Endodermal cell (in vitro differentiated cells): ENCODE measurements at regions not wholly inside any gene's neighbourhood (a gene's known extent, or its start where the extent isn't known, plus 50 kb on each side); places are given as distances from the start of the nearest gene placed in this dataset.

Experiments used
- DNase-seq: peaks from one replicate; pipeline ENCODE4 v3.0.0-alpha.2; 2017
- H3K27ac ChIP-seq: 2 replicates; pipeline ENCODE4 v1.5.1; 2013; ENCODE audit warnings: mild to moderate bottlenecking, low read depth, low read length, moderate library complexity
- H3K27me3 ChIP-seq: 2 replicates; pipeline ENCODE4 v1.6.1; 2013; ENCODE audit warnings: mild to moderate bottlenecking, low read length, moderate library complexity; ENCODE audit not compliant: insufficient read depth, control insufficient read depth, poor library complexity, severe bottlenecking
- H3K36me3 ChIP-seq: 2 replicates; pipeline ENCODE4 v1.7.0; 2013; ENCODE audit warnings: mild to moderate bottlenecking, low read length, moderate library complexity; ENCODE audit not compliant: control insufficient read depth, insufficient read depth
- H3K4me1 ChIP-seq: one replicate; pipeline ENCODE4 v1.7.0; 2013; ENCODE audit warnings: low read length; ENCODE audit not compliant: control insufficient read depth, insufficient read depth
- H3K4me3 ChIP-seq: 2 replicates; pipeline ENCODE4 v1.5.1; 2013; ENCODE audit warnings: mild to moderate bottlenecking, low read length, moderate library complexity
- H3K9ac ChIP-seq: 2 replicates; pipeline ENCODE4 v1.6.1; 2013; ENCODE audit warnings: mild to moderate bottlenecking, low read length, moderate library complexity; ENCODE audit not compliant: poor library complexity, severe bottlenecking; ENCODE audit errors: extremely low read depth
- H3K9me3 ChIP-seq: 2 replicates; pipeline ENCODE4 v1.6.1; 2013; ENCODE audit warnings: mild to moderate bottlenecking, low read length, moderate library complexity; ENCODE audit not compliant: control insufficient read depth
- H3K27ac Mint-ChIP-seq: 2 replicates; pipeline ENCODE4 v1.8.0; 2020; ENCODE audit warnings: mixed read lengths
- H3K27me3 Mint-ChIP-seq: 2 replicates; pipeline ENCODE4 v1.8.0; 2021; ENCODE audit warnings: mild to moderate bottlenecking, mixed read lengths; ENCODE audit not compliant: insufficient read depth
- H3K36me3 Mint-ChIP-seq: 2 replicates; pipeline ENCODE4 v1.8.0; 2020; ENCODE audit warnings: low read depth, mixed read lengths
- H3K4me1 Mint-ChIP-seq: 2 replicates; pipeline ENCODE4 v1.8.0; 2020; ENCODE audit warnings: mixed read lengths
- H3K4me3 Mint-ChIP-seq: 2 replicates; pipeline ENCODE4 v1.8.0; 2020; ENCODE audit warnings: mild to moderate bottlenecking, moderate library complexity, mixed read lengths
- H3K9me3 Mint-ChIP-seq: 2 replicates; pipeline ENCODE4 v1.8.0; 2020; ENCODE audit warnings: mild to moderate bottlenecking, mixed read lengths
- CTCF ChIP-seq: fragments of 200-600 bp; sonication (generic); conservative IDR thresholded peaks from 2 replicates; pipeline ENCODE4 v1.5.0; 2021; ENCODE audit warnings: antibody characterized with exemption, mild to moderate bottlenecking
- WGBS, 2 experiments: methylation state at CpG; one replicate each; pipeline versions ENCODE4 v1.1.5 to v1.1.7; 2013; ENCODE audit warnings: missing lambda C conversion rate in 2 of 2, mixed read lengths in 1 of 2; ENCODE audit not compliant: insufficient coverage in 1 of 2, insufficient read length in 1 of 2; 5-methylcytosine and 5-hydroxymethylcytosine counted together

GRCh38 chr13:85287528-85287927 lies 511.7 kb downstream of the SLITRK6 start:
- Mint-ChIP-seq H3K36me3 (no peaks in the 10 kb centered on the region), H3K4me1 (peaks cover 5% of the 10 kb centered on the region), H3K27me3 (no peaks in the 10 kb centered on the region), H3K4me3 (no peak overlapping the region), H3K27ac (no peak overlapping the region), H3K9me3 (no peaks in the 10 kb centered on the region)
- no peaks in the 10 kb centered on the region for H3K4me1 ChIP-seq
- H3K36me3 ChIP-seq, result no peaks in the 10 kb centered on the region
- H3K4me3 ChIP-seq, result no peak overlapping the region
- DNase-seq, result no peak
- H3K27ac ChIP-seq, result no peak overlapping the region
- no peaks in the 10 kb centered on the region for H3K9me3 ChIP-seq
- no peaks in the 10 kb centered on the region for H3K27me3 ChIP-seq
- TF ChIP-seq CTCF, result no peak
- no peak overlapping the region for H3K9ac ChIP-seq

DNA sequence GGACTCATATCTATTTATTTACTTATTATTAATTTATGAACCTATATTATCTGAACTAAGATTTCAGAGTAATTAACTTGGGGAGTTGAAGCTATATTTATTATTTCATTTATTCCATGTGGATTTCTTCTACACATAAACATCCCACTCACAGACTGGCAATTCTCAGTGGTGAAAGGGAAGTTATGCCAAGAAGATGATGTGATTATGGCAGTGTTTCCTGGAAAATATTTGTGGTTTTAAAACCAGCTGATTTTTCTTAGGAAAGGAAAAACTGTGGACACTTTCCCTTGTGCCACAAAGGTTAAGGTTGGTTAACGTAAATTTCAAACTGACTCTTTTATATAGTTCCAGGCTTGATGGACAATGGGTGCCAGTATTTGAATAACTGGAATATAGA lies 513.1 kb downstream of the SLITRK6 start:
- 94 to 100% methylated on average over 1 of the region's 1 CpG for WGBS, 2 experiments
- Mint-ChIP-seq H3K9me3 (no peaks in the 10 kb centered on the region), H3K36me3 (no peaks in the 10 kb centered on the region), H3K27ac (no peak overlapping the region), H3K27me3 (no peaks in the 10 kb centered on the region), H3K4me3 (no peak overlapping the region), H3K4me1 (peaks cover 5% of the 10 kb centered on the region)
- Histone ChIP-seq H3K9me3 (no peaks in the 10 kb centered on the region), H3K27me3 (no peaks in the 10 kb centered on the region), H3K36me3 (no peaks in the 10 kb centered on the region), H3K4me3 (no peak overlapping the region), H3K9ac (no peak overlapping the region), H3K4me1 (no peaks in the 10 kb centered on the region), H3K27ac (no peak overlapping the region)
- no peak for DNase-seq
- TF ChIP-seq CTCF, result no peak

GRCh38 chr13:85284349-85284748 lies 514.9 kb downstream of the SLITRK6 start:
- Histone ChIP-seq H3K9me3 (no peaks in the 10 kb centered on the region), H3K9ac (no peak overlapping the region), H3K4me3 (no peak overlapping the region), H3K36me3 (no peaks in the 10 kb centered on the region), H3K27me3 (no peaks in the 10 kb centered on the region), H3K4me1 (no peaks in the 10 kb centered on the region), H3K27ac (no peak overlapping the region)
- H3K4me3 Mint-ChIP-seq, result no peak overlapping the region
- TF ChIP-seq CTCF, result no peak
- no peaks in the 10 kb centered on the region for H3K9me3 Mint-ChIP-seq
- no peaks in the 10 kb centered on the region for H3K36me3 Mint-ChIP-seq
- WGBS, 2 experiments, result 86% methylated on average over 1 of the region's 2 CpGs; no CpG with 5 or more reads in 1 of the 2 experiments
- no peak for DNase-seq
- H3K27ac Mint-ChIP-seq, result no peak overlapping the region
- no peaks in the 10 kb centered on the region for H3K27me3 Mint-ChIP-seq
- H3K4me1 Mint-ChIP-seq, result peaks cover 5% of the 10 kb centered on the region
